Right lobe of liver (tissue), 6 donors: ENCODE measurements at regions not wholly inside any gene's neighbourhood (a gene's known extent, or its start where the extent isn't known, plus 50 kb on each side); places are given as distances from the start of the nearest gene placed in this dataset.

Experiments used
- ATAC-seq, 4 donors: fragments of 200-7000 bp; cut with Tn5 transposase; one replicate each; pipeline ENCODE4 v1.9.1; 2020; ENCODE audit warnings: mild to moderate bottlenecking in 4 of 4, moderate library complexity in 4 of 4
- DNase-seq, 3 donors: peaks; one replicate each; pipeline ENCODE4 v3.0.0-alpha.2; 2020
- H3K27ac ChIP-seq, 3 donors: fragments of 200-600 bp; one replicate each; pipeline ENCODE4 v1.8.0; 2022
- H3K27me3 ChIP-seq, 2 donors: fragments of 200-600 bp; one replicate each; pipeline ENCODE4 v1.8.0; 2022
- H3K36me3 ChIP-seq, 4 donors: fragments of 200-600 bp; sonication (generic) in 1 of 4; one replicate each; pipeline versions ENCODE4 v1.5.1 to v1.8.0; 2017 to 2022; ENCODE audit warnings: control low read depth in 1 of 4
- H3K4me1 ChIP-seq, 4 donors: fragments of 200-600 bp; sonication (generic) in 1 of 4; one replicate each; pipeline versions ENCODE4 v1.5.1 to v1.8.0; 2017 to 2022; ENCODE audit warnings: control low read depth in 1 of 4
- H3K4me3 ChIP-seq, 3 donors: fragments of 200-600 bp; one replicate each; pipeline ENCODE4 v1.8.0; 2022
- H3K9me3 ChIP-seq, 4 donors: fragments of 200-600 bp; sonication (generic) in 1 of 4; one replicate each; pipeline versions ENCODE4 v1.5.1 to v1.8.0; 2017 to 2022; ENCODE audit warnings: control low read depth in 1 of 4
- CTCF ChIP-seq, 4 donors: fragments of 200-600 bp in 3 of 4; fragments of 450-650 bp in 1 of 4; IDR thresholded peaks; one replicate each; pipeline versions ENCODE4 v1.5.1 to v1.8.0; 2016 to 2022; ENCODE audit warnings: antibody characterized with exemption in 4 of 4, mild to moderate bottlenecking in 2 of 4
- POLR2A ChIP-seq: fragments of 450-650 bp; IDR thresholded peaks from one replicate; pipeline ENCODE4 v1.6.1; 2017; ENCODE audit warnings: antibody characterized with exemption, mild to moderate bottlenecking
- WGBS: methylation state at CpG from one replicate; pipeline ENCODE4 v1.1.6; 2018; ENCODE audit warnings: low coverage, low lambda C conversion rate; ENCODE audit not compliant: insufficient coverage; ENCODE audit errors: missing lambda C conversion rate; 5-methylcytosine and 5-hydroxymethylcytosine counted together
- intact Hi-C, 2 donors: fragments of 100-400 bp; cut with DNase I; formaldehyde crosslinking; loops; one replicate each; pipeline versions ENCODE4 v1.11.2 to v1.14.1; 2022
- donor health status: DM: no; HTN: yes; CAD: no.
- donor health status: DM: no; HTN: no; CAD: no.
- donor health status: DM: no; HTN: no; CAD: no.
- donor health status: DM: no; HTN: yes; CAD: no.
- donor health status: DM: no; HTN: yes; CAD: no.

GRCh38 chr18:59968583-59968982, 68.8 kb downstream of the PMAIP1 start:
- H3K4me1 ChIP-seq = no peaks in the 10 kb centered on the region
- intact Hi-C loops = no loop called here
- 61% methylated on average over 2 of the region's 2 CpGs for WGBS
- no peaks in the 10 kb centered on the region for H3K27me3 ChIP-seq
- no peak overlapping the region for H3K27ac ChIP-seq
- H3K4me3 ChIP-seq = no peak overlapping the region
- TF ChIP-seq CTCF (IDR thresholded peaks at IDR 0.05) (no peak), POLR2A (no peak)
- no peak for DNase-seq
- no peaks in the 10 kb centered on the region for H3K36me3 ChIP-seq
- ATAC-seq = no peak
- H3K9me3 ChIP-seq = no peaks in the 10 kb centered on the region

- no peaks in the 10 kb centered on the region for H3K27me3 ChIP-seq
- H3K36me3 ChIP-seq = no peaks in the 10 kb centered on the region
- H3K4me3 ChIP-seq = no peak overlapping the region
- no peak for TF ChIP-seq CTCF (IDR thresholded peaks at IDR 0.05)
- TF ChIP-seq POLR2A = no peak
- no peaks in the 10 kb centered on the region for H3K9me3 ChIP-seq
- H3K4me1 ChIP-seq = no peaks in the 10 kb centered on the region
- ATAC-seq (no peak), DNase-seq (no peak)
- H3K27ac ChIP-seq = no peak overlapping the region
- intact Hi-C loops = no loop called here
- WGBS = 83% methylated on average over 2 of the region's 2 CpGs
Observed at GRCh38 chr18:59967878-59968277, 68.1 kb downstream of the PMAIP1 start.

- WGBS = 43% methylated on average over 2 of the region's 2 CpGs
- no peak for DNase-seq
- no peak overlapping the region for H3K4me3 ChIP-seq
- no peaks in the 10 kb centered on the region for H3K9me3 ChIP-seq
- no peaks in the 10 kb centered on the region for H3K36me3 ChIP-seq
- no peaks in the 10 kb centered on the region for H3K4me1 ChIP-seq
- no peak overlapping the region for H3K27ac ChIP-seq
- intact Hi-C loops = no loop called here
- no peak for ATAC-seq
- TF ChIP-seq CTCF (IDR thresholded peaks at IDR 0.05) = no peak
- TF ChIP-seq POLR2A = no peak
- no peaks in the 10 kb centered on the region for H3K27me3 ChIP-seq
Observed at GRCh38 chr18:59966913-59967312, 67.1 kb downstream of the PMAIP1 start.

- no peak for TF ChIP-seq CTCF (IDR thresholded peaks at IDR 0.05)
- no peak for TF ChIP-seq POLR2A
- H3K9me3 ChIP-seq = no peaks in the 10 kb centered on the region
- H3K27me3 ChIP-seq = no peaks in the 10 kb centered on the region
- ATAC-seq = no peak
- intact Hi-C loops = no loop called here
- H3K4me3 ChIP-seq = no peak overlapping the region
- no peak for DNase-seq
- 48% methylated on average over 5 of the region's 5 CpGs for WGBS
- no peaks in the 10 kb centered on the region for H3K4me1 ChIP-seq
- H3K27ac ChIP-seq = no peak overlapping the region
- H3K36me3 ChIP-seq = no peaks in the 10 kb centered on the region
Observed at GRCh38 chr18:59963229-59963628, 63.4 kb downstream of the PMAIP1 start.

- Histone ChIP-seq H3K4me3 (no peak overlapping the region), H3K27me3 (no peaks in the 10 kb centered on the region), H3K9me3 (no peaks in the 10 kb centered on the region), H3K27ac (no peak overlapping the region), H3K4me1 (no peaks in the 10 kb centered on the region), H3K36me3 (no peaks in the 10 kb centered on the region)
- 65% methylated on average over 4 of the region's 4 CpGs for WGBS
- DNase-seq (no peak), ATAC-seq (no peak)
- TF ChIP-seq POLR2A = no peak
- TF ChIP-seq CTCF (IDR thresholded peaks at IDR 0.05) = no peak
- intact Hi-C loops = no loop called here
Observed at GRCh38 chr18:59961070-59961469, 61.3 kb downstream of the PMAIP1 start.
